H54 (cell line): ENCODE measurements at regions not wholly inside any gene's neighbourhood (a gene's known extent, or its start where the extent isn't known, plus 50 kb on each side); places are given as distances from the start of the nearest gene placed in this dataset.

Experiments used
- DNase-seq: peaks from one replicate; pipeline ENCODE4 v3.0.0; 2011; ENCODE audit warnings: low spot score, mixed read lengths; ENCODE audit not compliant: insufficient read length
- FAIRE-seq: peaks from 3 replicates; lab custom pipeline; 2011; peaks lifted over from hg19 to GRCh38; lab: Jason Lieb, UNC
- POLR2A ChIP-seq: IDR thresholded peaks from 2 replicates; pipeline ENCODE4 v1.6.1; 2011; ENCODE audit warnings: low read depth, mild to moderate bottlenecking, low read length

- FAIRE-seq (no peak), DNase-seq (no peak)
- no peak for TF ChIP-seq POLR2A
These were observed 147.5 kb upstream of the PLN start for GRCh38 chr6:118400582-118400981.

GRCh38 chr6:118401325-118401975, 146.6 kb upstream of the PLN start:
- no peak for DNase-seq
- FAIRE-seq, result no peak
- TF ChIP-seq POLR2A, result no peak

- FAIRE-seq, result no peak
- TF ChIP-seq POLR2A, result no peak
- DNase-seq, result no peak
These were observed 145.1 kb upstream of the PLN start for GRCh38 chr6:118403036-118403435.

GRCh38 chr6:118408863-118409262, 139.2 kb upstream of the PLN start:
- DNase-seq (no peak), FAIRE-seq (no peak)
- no peak for TF ChIP-seq POLR2A

GRCh38 chr6:118410001-118410400, 138.1 kb upstream of the PLN start:
- DNase-seq (no peak), FAIRE-seq (no peak)
- TF ChIP-seq POLR2A, result no peak
